ENCODE measurements at regions not wholly inside any gene's neighbourhood (a gene's known extent, or its start where the extent isn't known, plus 50 kb on each side); places are given as distances from the start of the nearest gene placed in this dataset.

DNA sequence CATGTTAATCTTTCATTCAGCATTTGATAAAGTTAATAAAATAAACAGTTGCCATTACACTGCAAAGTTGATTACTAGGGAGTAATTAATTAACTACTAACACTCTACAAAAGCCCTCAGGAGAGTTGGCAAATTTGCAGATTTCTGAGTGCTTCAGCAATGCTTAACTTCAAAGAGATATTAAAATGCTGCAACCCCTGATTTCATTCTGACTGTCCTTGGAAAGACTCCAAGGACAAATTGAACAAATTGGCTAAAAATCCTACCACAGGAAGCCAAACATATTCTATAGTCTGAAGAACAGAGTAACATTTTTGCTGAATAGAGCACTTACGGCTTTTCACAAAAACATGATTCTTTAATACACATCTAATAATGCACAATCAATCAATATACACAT is 1543.0 kb downstream of the SLITRK5 start:
- TF ChIP-seq, protein P1, sequence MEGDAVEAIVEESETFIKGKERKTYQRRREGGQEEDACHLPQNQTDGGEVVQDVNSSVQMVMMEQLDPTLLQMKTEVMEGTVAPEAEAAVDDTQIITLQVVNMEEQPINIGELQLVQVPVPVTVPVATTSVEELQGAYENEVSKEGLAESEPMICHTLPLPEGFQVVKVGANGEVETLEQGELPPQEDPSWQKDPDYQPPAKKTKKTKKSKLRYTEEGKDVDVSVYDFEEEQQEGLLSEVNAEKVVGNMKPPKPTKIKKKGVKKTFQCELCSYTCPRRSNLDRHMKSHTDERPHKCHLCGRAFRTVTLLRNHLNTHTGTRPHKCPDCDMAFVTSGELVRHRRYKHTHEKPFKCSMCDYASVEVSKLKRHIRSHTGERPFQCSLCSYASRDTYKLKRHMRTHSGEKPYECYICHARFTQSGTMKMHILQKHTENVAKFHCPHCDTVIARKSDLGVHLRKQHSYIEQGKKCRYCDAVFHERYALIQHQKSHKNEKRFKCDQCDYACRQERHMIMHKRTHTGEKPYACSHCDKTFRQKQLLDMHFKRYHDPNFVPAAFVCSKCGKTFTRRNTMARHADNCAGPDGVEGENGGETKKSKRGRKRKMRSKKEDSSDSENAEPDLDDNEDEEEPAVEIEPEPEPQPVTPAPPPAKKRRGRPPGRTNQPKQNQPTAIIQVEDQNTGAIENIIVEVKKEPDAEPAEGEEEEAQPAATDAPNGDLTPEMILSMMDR (IDR thresholded peaks at IDR 0.05; ENCODE audit: insufficient read depth, low read length, poor library complexity, severe bottlenecking): no peak
- TF ChIP-seq EZH2phosphoT487 (conservative IDR thresholded peaks at IDR 0.05; ENCODE audit: low read length): no peak
